H9 (cell line): ENCODE measurements at regions not wholly inside any gene's neighbourhood (a gene's known extent, or its start where the extent isn't known, plus 50 kb on each side); places are given as distances from the start of the nearest gene placed in this dataset.

ENCODE experiments used
- DNase-seq: peaks from one replicate; pipeline ENCODE4 v3.0.0-alpha.2; 2017
- H2AFZ ChIP-seq: one replicate; pipeline ENCODE4 v1.6.1; 2013; ENCODE audit warnings: mild to moderate bottlenecking, low read length, control low read depth, moderate library complexity
- H2AK5ac ChIP-seq: 2 replicates; pipeline ENCODE4 v1.6.1; 2013; ENCODE audit warnings: low read length, control low read depth, mixed read lengths; ENCODE audit not compliant: insufficient read length
- H2BK120ac ChIP-seq: one replicate; pipeline ENCODE4 v1.6.1; 2013; ENCODE audit warnings: low read depth, mild to moderate bottlenecking, low read length, control low read depth, inconsistent platforms; ENCODE audit not compliant: poor library complexity, severe bottlenecking
- H2BK12ac ChIP-seq: 2 replicates; pipeline ENCODE4 v1.6.1; 2013; ENCODE audit warnings: low read length, control low read depth, mixed read lengths, low read depth; ENCODE audit not compliant: insufficient read length
- H2BK15ac ChIP-seq: 2 replicates; pipeline ENCODE4 v1.6.1; 2013; ENCODE audit warnings: low read depth, low read length, control low read depth
- H2BK20ac ChIP-seq: one replicate; pipeline ENCODE4 v1.6.1; 2013; ENCODE audit warnings: low read depth, mild to moderate bottlenecking, low read length, control low read depth, inconsistent platforms; ENCODE audit not compliant: poor library complexity, severe bottlenecking
- H2BK5ac ChIP-seq: 2 replicates; pipeline ENCODE4 v1.6.1; 2013; ENCODE audit warnings: low read length, control low read depth, mixed read lengths; ENCODE audit not compliant: insufficient read length
- H3K14ac ChIP-seq: 2 replicates; pipeline ENCODE4 v1.6.1; 2013; ENCODE audit warnings: low read length, control low read depth; ENCODE audit not compliant: insufficient read depth
- H3K18ac ChIP-seq: 2 replicates; pipeline ENCODE4 v1.6.1; 2013; ENCODE audit warnings: low read depth, mild to moderate bottlenecking, mixed read lengths, low read length, control low read depth; ENCODE audit not compliant: insufficient read length
- H3K23ac ChIP-seq: 2 replicates; pipeline ENCODE4 v1.6.1; 2013; ENCODE audit warnings: low read length, control low read depth, mixed read lengths, low read depth; ENCODE audit not compliant: insufficient read length
- H3K23me2 ChIP-seq: 2 replicates; pipeline ENCODE4 v1.6.1; 2013; ENCODE audit warnings: low read depth, mild to moderate bottlenecking, mixed read lengths, low read length, control low read depth; ENCODE audit not compliant: insufficient read length, poor library complexity, severe bottlenecking
- H3K27ac ChIP-seq: 2 replicates; pipeline ENCODE4 v1.5.1; 2013; ENCODE audit warnings: low read length, control low read depth, mixed read lengths, low read depth; ENCODE audit not compliant: insufficient read length
- H3K27me3 ChIP-seq: 2 replicates; pipeline ENCODE4 v1.6.1; 2013; ENCODE audit warnings: low read length, control low read depth, inconsistent platforms; ENCODE audit not compliant: insufficient read depth
- H3K4ac ChIP-seq: 2 replicates; pipeline ENCODE4 v1.6.1; 2013; ENCODE audit warnings: low read depth, mild to moderate bottlenecking, control low read depth, inconsistent platforms, low read length, moderate library complexity
- H3K4me1 ChIP-seq: 2 replicates; pipeline ENCODE4 v1.6.1; 2013; ENCODE audit warnings: low read length, control low read depth, inconsistent platforms; ENCODE audit not compliant: insufficient read depth
- H3K4me2 ChIP-seq: 2 replicates; pipeline ENCODE4 v1.6.1; 2013; ENCODE audit warnings: low read length, control low read depth, mixed read lengths; ENCODE audit not compliant: insufficient read length, insufficient read depth
- H3K56ac ChIP-seq: 2 replicates; pipeline ENCODE4 v1.6.1; 2013; ENCODE audit warnings: low read depth, mild to moderate bottlenecking, mixed read lengths, low read length, control low read depth; ENCODE audit not compliant: insufficient read length
- H3K79me1 ChIP-seq: 2 replicates; pipeline ENCODE4 v1.6.1; 2013; ENCODE audit warnings: low read depth, mild to moderate bottlenecking, moderate library complexity, low read length, control low read depth, inconsistent platforms; ENCODE audit not compliant: insufficient read depth, poor library complexity, severe bottlenecking
- H3K79me2 ChIP-seq: 2 replicates; pipeline ENCODE4 v1.6.1; 2013; ENCODE audit warnings: low read length, control low read depth, inconsistent platforms; ENCODE audit not compliant: insufficient read depth
- H3K9ac ChIP-seq: 2 replicates; pipeline ENCODE4 v1.6.1; 2013; ENCODE audit warnings: low read length, control low read depth, mixed read lengths; ENCODE audit not compliant: insufficient read length; ENCODE audit errors: extremely low read depth
- H3K9me3 ChIP-seq: one replicate; pipeline ENCODE4 v1.6.1; 2013; ENCODE audit warnings: low read depth, low read length, inconsistent platforms; ENCODE audit not compliant: control insufficient read depth
- H3T11ph ChIP-seq: one replicate; pipeline ENCODE4 v1.6.1; 2013; ENCODE audit warnings: mild to moderate bottlenecking, low read length, control low read depth, inconsistent platforms
- H4K20me1 ChIP-seq: one replicate; pipeline ENCODE4 v1.6.1; 2013; ENCODE audit not compliant: control insufficient read depth, insufficient read length, insufficient read depth
- H4K5ac ChIP-seq: 2 replicates; pipeline ENCODE4 v1.6.1; 2013; ENCODE audit warnings: low read depth, mild to moderate bottlenecking, mixed read lengths, low read length, control low read depth; ENCODE audit not compliant: insufficient read length
- H4K8ac ChIP-seq: replicated peaks from 2 replicates; pipeline ENCODE4 v1.6.1; 2013; ENCODE audit warnings: low read length, control low read depth, mixed read lengths, low read depth; ENCODE audit not compliant: insufficient read length
- H4K91ac ChIP-seq: 2 replicates; pipeline ENCODE4 v1.6.1; 2013; ENCODE audit warnings: low read depth, mild to moderate bottlenecking, moderate library complexity, mixed read lengths, low read length, control low read depth; ENCODE audit not compliant: insufficient read length
- H3K27ac Mint-ChIP-seq, 3 experiments: 2 replicates in 2 of 3; 3 replicates in 1 of 3; pipeline ENCODE4 v1.8.0; 2020 to 2021; ENCODE audit warnings: mixed read lengths in 3 of 3, mild to moderate bottlenecking in 1 of 3, moderate library complexity in 1 of 3
- H3K27me3 Mint-ChIP-seq: 2 replicates; pipeline ENCODE4 v1.8.0; 2021; ENCODE audit warnings: low read depth, mild to moderate bottlenecking, moderate library complexity, mixed read lengths
- H3K36me3 Mint-ChIP-seq, 3 experiments: 2 replicates in 2 of 3; 3 replicates in 1 of 3; pipeline ENCODE4 v1.8.0; 2020 to 2021; ENCODE audit warnings: low read depth in 3 of 3, mixed read lengths in 3 of 3; ENCODE audit not compliant: insufficient read depth in 1 of 3
- H3K4me1 Mint-ChIP-seq, 2 experiments: 2 replicates each; pipeline ENCODE4 v1.8.0; 2020; ENCODE audit warnings: mixed read lengths in 2 of 2
- H3K4me3 Mint-ChIP-seq, 2 experiments: 2 replicates in 1 of 2; 3 replicates in 1 of 2; pipeline ENCODE4 v1.8.0; 2020 to 2021; ENCODE audit warnings: mild to moderate bottlenecking in 2 of 2, mixed read lengths in 2 of 2, moderate library complexity in 1 of 2
- H3K9me3 Mint-ChIP-seq, 2 experiments: 2 replicates in 1 of 2; 3 replicates in 1 of 2; pipeline ENCODE4 v1.8.0; 2020; ENCODE audit warnings: mild to moderate bottlenecking in 2 of 2, mixed read lengths in 2 of 2, moderate library complexity in 1 of 2
- CTCF ChIP-seq: fragments of 200-600 bp; sonication (generic); conservative IDR thresholded peaks from 3 replicates; pipeline ENCODE4 v1.8.0; 2021; ENCODE audit warnings: antibody characterized with exemption, mild to moderate bottlenecking
- WGBS: extraction: QIAGEN DNeasy Blood & Tissue Kit; methylation state at CpG from one replicate; pipeline ENCODE4 v1.1.7; 2013; ENCODE audit warnings: missing lambda C conversion rate, low lambda C conversion rate, mixed read lengths; ENCODE audit not compliant: insufficient read length; ENCODE audit errors: extremely low coverage; 5-methylcytosine and 5-hydroxymethylcytosine counted together

DNA sequence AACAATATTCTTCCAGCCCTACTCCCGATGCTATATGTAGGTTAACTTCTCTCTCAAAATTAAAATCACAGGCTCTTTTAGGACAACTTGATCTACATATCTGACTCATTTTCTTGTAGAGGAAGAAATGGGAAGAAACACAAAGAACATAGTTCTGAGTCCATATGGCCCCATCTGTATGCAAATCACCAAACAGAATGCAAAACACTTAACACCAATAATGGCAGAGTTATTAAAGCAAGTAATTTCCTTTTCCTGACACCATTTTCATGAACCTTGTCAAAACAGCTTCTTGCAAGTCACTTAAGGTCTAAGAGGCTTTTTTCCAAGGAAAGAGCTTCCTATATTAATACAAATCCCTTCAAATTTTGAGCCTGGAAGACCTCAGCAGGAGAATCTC, 300.4 kb upstream of the CLEC14A start:
- Histone ChIP-seq H3K14ac (no peak overlapping the region), H3K27ac (no peak overlapping the region), H2AK5ac (no peak overlapping the region), H3K79me1 (no peaks in the 10 kb centered on the region), H3K56ac (no peak overlapping the region), H2BK5ac (no peak overlapping the region), H4K8ac (no peak overlapping the region), H3K4me2 (no peak overlapping the region), H4K5ac (no peak overlapping the region), H3K23ac (no peak overlapping the region), H3K9ac (no peak overlapping the region), H3K23me2 (no peaks in the 10 kb centered on the region), H2BK12ac (no peak overlapping the region), H3T11ph (no peak overlapping the region), H3K27me3 (no peaks in the 10 kb centered on the region), H2BK15ac (no peak overlapping the region), H4K20me1 (no peaks in the 10 kb centered on the region), H3K4ac (no peak overlapping the region), H3K79me2 (no peaks in the 10 kb centered on the region), H3K9me3 (peaks cover 17% of the 10 kb centered on the region), H4K91ac (no peak overlapping the region), H3K18ac (no peak overlapping the region), H2BK120ac (no peak overlapping the region), H2AFZ (no peak overlapping the region), H2BK20ac (no peak overlapping the region), H3K4me1 (no peaks in the 10 kb centered on the region; the same call in 1 of the 2 replicates)
- no CpG with 5 or more reads among the region's 1 CpG for WGBS
- no peak for DNase-seq
- H3K4me3 Mint-ChIP-seq = no peak overlapping the region
- H3K27me3 Mint-ChIP-seq = peaks cover under 1% of the 10 kb centered on the region
- H3K9me3 Mint-ChIP-seq = peaks cover 34 to 36% of the 10 kb centered on the region in 2 experiments
- peaks cover 12 to 26% (median 17%) of the 10 kb centered on the region in 3 experiments for H3K36me3 Mint-ChIP-seq
- H3K4me1 Mint-ChIP-seq = peaks cover 12 to 13% of the 10 kb centered on the region in 2 experiments
- no peak overlapping the region for H3K27ac Mint-ChIP-seq
- TF ChIP-seq CTCF = no peak
